HCT116 (cell line): ENCODE measurements at regions not wholly inside any gene's neighbourhood (a gene's known extent, or its start where the extent isn't known, plus 50 kb on each side); places are given as distances from the start of the nearest gene placed in this dataset.

Source experiments
- ATAC-seq: fragments of 200-7000 bp; cut with Tn5 transposase; 2 replicates; pipeline ENCODE4 v1.9.1; 2020; ENCODE audit warnings: mild to moderate bottlenecking, moderate library complexity
- BruUV-seq: library from RNA; stranded (reverse); fragments of 400-500 nt; replicated peaks from 2 replicates; lab custom pipeline; 2021; lab: Mats Ljungman, UMichigan
- CTCF ChIA-PET: fragments of 300-600 bp; sonication (Branson Sonifier 250); formaldehyde crosslinking; loops from one replicate; lab custom pipeline; 2021; ENCODE audit warnings: antibody characterized with exemption; lab: Charles Lee
- POLR2A ChIA-PET: fragments of 300-600, 350-600 bp; sonication (Branson Sonifier 250); formaldehyde crosslinking; loops from one replicate; lab custom pipeline; 2021; ENCODE audit warnings: antibody characterized with exemption; lab: Charles Lee
- RAD21 ChIA-PET, 2 experiments: fragments of 300-600 bp; sonication (Branson Sonifier 250); formaldehyde crosslinking; loops; one replicate each; lab custom pipeline; 2023; ENCODE audit warnings: low total read pairs in 2 of 2; ENCODE audit not compliant: uncharacterized antibody in 2 of 2, unreplicated experiment in 2 of 2, low non-redundant PET in 1 of 2; lab: Charles Lee
- DNase-seq: peaks from one replicate; pipeline ENCODE4 v3.0.0-alpha.2; 2010; ENCODE audit warnings: low read depth, low spot score
- H2AFZ ChIP-seq: fragments of 200-600 bp; shearing (Covaris generic), sonication (generic); 2 replicates; pipeline ENCODE4 v1.6.1; 2017; ENCODE audit warnings: low read depth, mixed run types, mixed read lengths, antibody characterized with exemption, low read length; ENCODE audit not compliant: poor library complexity, severe bottlenecking
- H3K27ac ChIP-seq: 2 replicates; pipeline ENCODE4 v1.5.1; 2012; ENCODE audit warnings: low read depth, low read length
- H3K27me3 ChIP-seq: fragments of 200-600 bp; sonication (generic); 2 replicates; pipeline ENCODE4 v1.6.1; 2016; ENCODE audit warnings: mixed run types, low read length, mixed read lengths; ENCODE audit not compliant: insufficient read depth
- H3K36me3 ChIP-seq, 2 experiments: fragments of 200-500 bp in 1 of 2; fragments of 200-600 bp in 1 of 2; sonication (Bioruptor generic) in 1 of 2; sonication (generic) in 1 of 2; 2 replicates each; pipeline versions ENCODE4 v1.5.1 to v1.6.1; 2014 to 2016; ENCODE audit warnings: low read length in 2 of 2, inconsistent platforms in 1 of 2, mixed read lengths in 1 of 2, mixed run types in 1 of 2; ENCODE audit not compliant: insufficient read depth in 2 of 2, control insufficient read depth in 1 of 2
- H3K4me1 ChIP-seq, 2 experiments: fragments of 200-600 bp in 1 of 2; sonication (generic) in 1 of 2; 2 replicates each; pipeline versions ENCODE4 v1.5.1 to v1.6.1; 2012 to 2017; ENCODE audit warnings: low read length in 2 of 2, inconsistent platforms in 1 of 2, mild to moderate bottlenecking in 1 of 2, mixed read lengths in 1 of 2, mixed run types in 1 of 2, moderate library complexity in 1 of 2; ENCODE audit not compliant: insufficient read depth in 2 of 2, control insufficient read depth in 1 of 2
- H3K4me2 ChIP-seq: fragments of 200-600 bp; sonication (generic); 2 replicates; pipeline ENCODE4 v1.6.1; 2017; ENCODE audit warnings: mixed run types, low read length, mixed read lengths
- H3K4me3 ChIP-seq, 2 experiments: fragments of 200-600 bp in 1 of 2; sonication (generic) in 1 of 2; replicated peaks in 1 of 2; 2 replicates each; pipeline ENCODE4 v1.5.1; 2011 to 2016; ENCODE audit warnings: low read length in 2 of 2, control low read depth in 1 of 2, low read depth in 1 of 2, mild to moderate bottlenecking in 1 of 2, mixed read lengths in 1 of 2, mixed run types in 1 of 2
- H3K79me2 ChIP-seq: fragments of 200-600 bp; sonication (generic); 2 replicates; pipeline ENCODE4 v1.6.1; 2017; ENCODE audit warnings: mild to moderate bottlenecking, mixed run types, low read length, moderate library complexity, mixed read lengths; ENCODE audit not compliant: insufficient read depth
- H3K9ac ChIP-seq: fragments of 200-600 bp; sonication (generic); 2 replicates; pipeline ENCODE4 v1.6.1; 2016; ENCODE audit warnings: low read length, mixed read lengths
- H3K9me2 ChIP-seq: fragments of 200-600 bp; sonication (generic), shearing (Covaris generic); 2 replicates; pipeline ENCODE4 v1.6.1; 2017; ENCODE audit warnings: mixed run types, mild to moderate bottlenecking, moderate library complexity; ENCODE audit not compliant: insufficient read depth
- H3K9me3 ChIP-seq, 2 experiments: fragments of 200-500 bp in 1 of 2; fragments of 200-600 bp in 1 of 2; sonication (Bioruptor generic) in 1 of 2; sonication (generic) in 1 of 2; 2 replicates each; pipeline ENCODE4 v1.6.1; 2014 to 2017; ENCODE audit warnings: low read length in 2 of 2, mixed read lengths in 2 of 2, inconsistent platforms in 1 of 2, low read depth in 1 of 2, mild to moderate bottlenecking in 1 of 2, mixed run types in 1 of 2, moderate library complexity in 1 of 2; ENCODE audit not compliant: control insufficient read depth in 1 of 2, insufficient read depth in 1 of 2
- H4K20me1 ChIP-seq: fragments of 200-600 bp; sonication (generic), shearing (Covaris generic); 2 replicates; pipeline ENCODE4 v1.6.1; 2017; ENCODE audit warnings: mixed run types, mild to moderate bottlenecking, moderate library complexity; ENCODE audit not compliant: insufficient read depth
- CBX3 ChIP-seq: IDR thresholded peaks from 2 replicates; pipeline ENCODE4 v1.6.1; 2012; ENCODE audit warnings: low read depth
- CEBPB ChIP-seq: IDR thresholded peaks from 2 replicates; pipeline ENCODE4 v1.6.1; 2012; ENCODE audit warnings: low read depth
- EZH2 ChIP-seq: fragments of 200-600 bp; sonication (generic); IDR thresholded peaks from 2 replicates; pipeline ENCODE4 v1.6.1; 2017; ENCODE audit warnings: antibody characterized with exemption, mixed run types
- EZH2phosphoT487 ChIP-seq: fragments of 200-600 bp; IDR thresholded peaks from 2 replicates; pipeline ENCODE4 v1.6.1; 2018; ENCODE audit warnings: antibody characterized with exemption, borderline replicate concordance
- JUND ChIP-seq: IDR thresholded peaks from 2 replicates; pipeline ENCODE4 v1.6.1; 2012
- POLR2A ChIP-seq: IDR thresholded peaks from 2 replicates; pipeline ENCODE4 v1.7.0; 2011; ENCODE audit warnings: borderline replicate concordance; ENCODE audit not compliant: insufficient read depth, insufficient read length; ENCODE audit errors: extremely low read depth
- POLR2AphosphoS5 ChIP-seq: IDR thresholded peaks from 2 replicates; pipeline ENCODE4 v1.6.1; 2011; ENCODE audit warnings: mild to moderate bottlenecking, low read depth, low read length, moderate library complexity
- RAD21 ChIP-seq: IDR thresholded peaks from 2 replicates; pipeline ENCODE4 v1.6.1; 2012; ENCODE audit warnings: low read depth, mild to moderate bottlenecking
- SIN3A ChIP-seq: IDR thresholded peaks from 2 replicates; pipeline ENCODE4 v1.6.1; 2012; ENCODE audit warnings: low read depth
- SP1 ChIP-seq: IDR thresholded peaks from 2 replicates; pipeline ENCODE4 v1.6.1; 2012; ENCODE audit warnings: low read depth
- SRF ChIP-seq: IDR thresholded peaks from 2 replicates; pipeline ENCODE4 v1.6.1; 2012; ENCODE audit warnings: low read depth
- TCF7L2 ChIP-seq: IDR thresholded peaks from 2 replicates; pipeline ENCODE4 v1.7.0; 2011; ENCODE audit warnings: borderline replicate concordance, inconsistent platforms; ENCODE audit not compliant: insufficient read depth, insufficient read length; ENCODE audit errors: extremely low read depth
- YY1 ChIP-seq: IDR thresholded peaks from 2 replicates; pipeline ENCODE4 v1.6.1; 2011; ENCODE audit warnings: low read length, low read depth, moderate library complexity, mild to moderate bottlenecking; ENCODE audit not compliant: insufficient replicate concordance; ENCODE audit errors: extremely low read depth
- ZFX ChIP-seq: fragments of 450-650 bp; IDR thresholded peaks from 2 replicates; pipeline ENCODE4 v1.6.1; 2017
- ZNF274 ChIP-seq: fragments of 200-500 bp; sonication (Bioruptor generic); IDR thresholded peaks from 2 replicates; pipeline ENCODE4 v1.6.1; 2014; ENCODE audit warnings: mild to moderate bottlenecking, low read depth, low read length, inconsistent platforms
- intact Hi-C: fragments of 100-400 bp; cut with micrococcal nuclease; formaldehyde crosslinking; loops from 2 replicates; pipeline ENCODE4 v1.10.0; 2022
- TF ChIP-seq, protein P1 (sequence below): IDR thresholded peaks from 2 replicates; pipeline ENCODE4 v1.6.1; 2011; ENCODE audit warnings: mild to moderate bottlenecking, low read length, moderate library complexity; ENCODE audit not compliant: insufficient replicate concordance; ENCODE audit errors: extremely low read depth
- TF ChIP-seq, protein P2 (sequence below): IDR thresholded peaks from 2 replicates; pipeline ENCODE4 v1.6.1; 2012
- TF ChIP-seq, protein P3 (sequence below): IDR thresholded peaks from 2 replicates; pipeline ENCODE4 v1.6.1; 2012; ENCODE audit warnings: low read depth
- TF ChIP-seq, protein P4 (sequence below), 3 experiments: fragments of 200-600 bp in 1 of 3; sonication (generic) in 1 of 3; IDR thresholded peaks in 2 of 3; conservative IDR thresholded peaks in 1 of 3; 2 replicates each; pipeline ENCODE4 v1.5.1; 2012 to 2017; ENCODE audit warnings: low read depth in 2 of 3, low read length in 2 of 3, antibody characterized with exemption in 1 of 3, borderline replicate concordance in 1 of 3, control low read depth in 1 of 3, mild to moderate bottlenecking in 1 of 3, mixed read lengths in 1 of 3, mixed run types in 1 of 3, moderate library complexity in 1 of 3; ENCODE audit not compliant: insufficient read depth in 1 of 3

DNA sequence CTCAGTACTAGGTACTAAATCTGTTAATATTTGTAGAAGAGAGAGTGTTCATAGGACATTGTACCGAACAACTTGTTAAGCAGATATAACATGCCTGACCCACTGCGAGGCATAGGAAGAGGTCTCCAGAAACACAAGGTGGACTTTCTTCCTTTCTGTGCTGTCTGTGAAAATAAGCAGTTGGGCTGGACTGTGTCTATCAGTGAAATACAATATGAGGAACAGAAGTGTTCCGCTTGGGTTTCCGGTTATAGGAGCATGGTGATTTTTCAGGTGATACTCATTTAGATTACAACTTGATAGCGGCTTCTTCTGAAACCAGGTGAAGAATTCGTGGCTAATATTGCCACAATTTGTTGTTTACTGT lies 60.9 kb upstream of the TLR4 start:
- Histone ChIP-seq H3K4me3 (no peak overlapping the region), H3K9me2 (no peaks in the 10 kb centered on the region), H2AFZ (no peak overlapping the region), H3K27me3 (no peaks in the 10 kb centered on the region), H3K4me1 (no peaks in the 10 kb centered on the region), H3K9ac (no peak overlapping the region), H3K36me3 (no peaks in the 10 kb centered on the region)
- CTCF ChIA-PET: no interaction called here
- DNase-seq: no peak
- POLR2A ChIA-PET: no interaction called here
- TF ChIP-seq ZNF274: no peak
- TF ChIP-seq SIN3A: no peak
- TF ChIP-seq SP1: no peak
- no peak for TF ChIP-seq CBX3
- TF ChIP-seq POLR2AphosphoS5: no peak
- TF ChIP-seq, protein P1, sequence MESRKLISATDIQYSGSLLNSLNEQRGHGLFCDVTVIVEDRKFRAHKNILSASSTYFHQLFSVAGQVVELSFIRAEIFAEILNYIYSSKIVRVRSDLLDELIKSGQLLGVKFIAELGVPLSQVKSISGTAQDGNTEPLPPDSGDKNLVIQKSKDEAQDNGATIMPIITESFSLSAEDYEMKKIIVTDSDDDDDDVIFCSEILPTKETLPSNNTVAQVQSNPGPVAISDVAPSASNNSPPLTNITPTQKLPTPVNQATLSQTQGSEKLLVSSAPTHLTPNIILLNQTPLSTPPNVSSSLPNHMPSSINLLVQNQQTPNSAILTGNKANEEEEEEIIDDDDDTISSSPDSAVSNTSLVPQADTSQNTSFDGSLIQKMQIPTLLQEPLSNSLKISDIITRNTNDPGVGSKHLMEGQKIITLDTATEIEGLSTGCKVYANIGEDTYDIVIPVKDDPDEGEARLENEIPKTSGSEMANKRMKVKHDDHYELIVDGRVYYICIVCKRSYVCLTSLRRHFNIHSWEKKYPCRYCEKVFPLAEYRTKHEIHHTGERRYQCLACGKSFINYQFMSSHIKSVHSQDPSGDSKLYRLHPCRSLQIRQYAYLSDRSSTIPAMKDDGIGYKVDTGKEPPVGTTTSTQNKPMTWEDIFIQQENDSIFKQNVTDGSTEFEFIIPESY: no peak
- no peak for TF ChIP-seq EZH2
- TF ChIP-seq, protein P2, sequence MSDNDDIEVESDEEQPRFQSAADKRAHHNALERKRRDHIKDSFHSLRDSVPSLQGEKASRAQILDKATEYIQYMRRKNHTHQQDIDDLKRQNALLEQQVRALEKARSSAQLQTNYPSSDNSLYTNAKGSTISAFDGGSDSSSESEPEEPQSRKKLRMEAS: no peak
- no peak for TF ChIP-seq EZH2phosphoT487
- TF ChIP-seq ZFX: no peak
- no peak for TF ChIP-seq TCF7L2
- TF ChIP-seq YY1: no peak
- no peak for TF ChIP-seq POLR2A
- TF ChIP-seq, protein P3, sequence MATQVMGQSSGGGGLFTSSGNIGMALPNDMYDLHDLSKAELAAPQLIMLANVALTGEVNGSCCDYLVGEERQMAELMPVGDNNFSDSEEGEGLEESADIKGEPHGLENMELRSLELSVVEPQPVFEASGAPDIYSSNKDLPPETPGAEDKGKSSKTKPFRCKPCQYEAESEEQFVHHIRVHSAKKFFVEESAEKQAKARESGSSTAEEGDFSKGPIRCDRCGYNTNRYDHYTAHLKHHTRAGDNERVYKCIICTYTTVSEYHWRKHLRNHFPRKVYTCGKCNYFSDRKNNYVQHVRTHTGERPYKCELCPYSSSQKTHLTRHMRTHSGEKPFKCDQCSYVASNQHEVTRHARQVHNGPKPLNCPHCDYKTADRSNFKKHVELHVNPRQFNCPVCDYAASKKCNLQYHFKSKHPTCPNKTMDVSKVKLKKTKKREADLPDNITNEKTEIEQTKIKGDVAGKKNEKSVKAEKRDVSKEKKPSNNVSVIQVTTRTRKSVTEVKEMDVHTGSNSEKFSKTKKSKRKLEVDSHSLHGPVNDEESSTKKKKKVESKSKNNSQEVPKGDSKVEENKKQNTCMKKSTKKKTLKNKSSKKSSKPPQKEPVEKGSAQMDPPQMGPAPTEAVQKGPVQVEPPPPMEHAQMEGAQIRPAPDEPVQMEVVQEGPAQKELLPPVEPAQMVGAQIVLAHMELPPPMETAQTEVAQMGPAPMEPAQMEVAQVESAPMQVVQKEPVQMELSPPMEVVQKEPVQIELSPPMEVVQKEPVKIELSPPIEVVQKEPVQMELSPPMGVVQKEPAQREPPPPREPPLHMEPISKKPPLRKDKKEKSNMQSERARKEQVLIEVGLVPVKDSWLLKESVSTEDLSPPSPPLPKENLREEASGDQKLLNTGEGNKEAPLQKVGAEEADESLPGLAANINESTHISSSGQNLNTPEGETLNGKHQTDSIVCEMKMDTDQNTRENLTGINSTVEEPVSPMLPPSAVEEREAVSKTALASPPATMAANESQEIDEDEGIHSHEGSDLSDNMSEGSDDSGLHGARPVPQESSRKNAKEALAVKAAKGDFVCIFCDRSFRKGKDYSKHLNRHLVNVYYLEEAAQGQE: no peak
- TF ChIP-seq JUND: no peak
- no peak for TF ChIP-seq CEBPB
- no peak for TF ChIP-seq SRF
- no peak for TF ChIP-seq RAD21
- TF ChIP-seq, protein P4, sequence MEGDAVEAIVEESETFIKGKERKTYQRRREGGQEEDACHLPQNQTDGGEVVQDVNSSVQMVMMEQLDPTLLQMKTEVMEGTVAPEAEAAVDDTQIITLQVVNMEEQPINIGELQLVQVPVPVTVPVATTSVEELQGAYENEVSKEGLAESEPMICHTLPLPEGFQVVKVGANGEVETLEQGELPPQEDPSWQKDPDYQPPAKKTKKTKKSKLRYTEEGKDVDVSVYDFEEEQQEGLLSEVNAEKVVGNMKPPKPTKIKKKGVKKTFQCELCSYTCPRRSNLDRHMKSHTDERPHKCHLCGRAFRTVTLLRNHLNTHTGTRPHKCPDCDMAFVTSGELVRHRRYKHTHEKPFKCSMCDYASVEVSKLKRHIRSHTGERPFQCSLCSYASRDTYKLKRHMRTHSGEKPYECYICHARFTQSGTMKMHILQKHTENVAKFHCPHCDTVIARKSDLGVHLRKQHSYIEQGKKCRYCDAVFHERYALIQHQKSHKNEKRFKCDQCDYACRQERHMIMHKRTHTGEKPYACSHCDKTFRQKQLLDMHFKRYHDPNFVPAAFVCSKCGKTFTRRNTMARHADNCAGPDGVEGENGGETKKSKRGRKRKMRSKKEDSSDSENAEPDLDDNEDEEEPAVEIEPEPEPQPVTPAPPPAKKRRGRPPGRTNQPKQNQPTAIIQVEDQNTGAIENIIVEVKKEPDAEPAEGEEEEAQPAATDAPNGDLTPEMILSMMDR (IDR thresholded peaks at IDR 0.05 in 2 of 3, conservative IDR thresholded peaks at IDR 0.05 in 1 of 3; ENCODE audit: borderline replicate concordance in 1 of 3, insufficient read depth in 1 of 3, low read depth in 2 of 3, low read length in 2 of 3): no peak
- TF ChIP-seq, all 23 proteins: peak for 0
- intact Hi-C loops: loop anchor here (10.0 kb wide), 1 partner anchor 1722 kb away; the partner anchor contains the start of gene BRINP1
- Histone ChIP-seq H3K4me2 (no peak overlapping the region), H3K9me3 (peaks cover 0 to 7% of the 10 kb centered on the region in 2 experiments; a peak in 1 of 4 replicates), H3K79me2 (no peaks in the 10 kb centered on the region), H4K20me1 (no peaks in the 10 kb centered on the region), H3K27ac (no peak overlapping the region)
- ATAC-seq: no peak
- BruUV-seq: no TSS peak
- RAD21 ChIA-PET: no interaction called here
